GM10248 (cell line): ENCODE measurements at regions not wholly inside any gene's neighbourhood (a gene's known extent, or its start where the extent isn't known, plus 50 kb on each side); places are given as distances from the start of the nearest gene placed in this dataset.

Source experiments
- CTCF ChIA-PET: fragments of 300-600 bp; sonication (Branson Sonifier 250); formaldehyde crosslinking; extraction: SDS; loops from one replicate; lab custom pipeline; 2021; ENCODE audit warnings: antibody characterized with exemption; lab: Yijun Ruan, JAX
- POLR2A ChIA-PET: fragments of 350-650 bp; sonication (Branson Sonifier 250); formaldehyde crosslinking; extraction: SDS; loops from one replicate; lab custom pipeline; 2020; ENCODE audit warnings: antibody characterized with exemption; lab: Yijun Ruan, JAX
- DNase-seq: peaks from one replicate; pipeline ENCODE4 v3.0.0; 2012; ENCODE audit errors: extremely low spot score
- CTCF ChIP-seq: IDR thresholded peaks from 2 replicates; pipeline ENCODE4 v1.5.1; 2012; ENCODE audit warnings: mild to moderate bottlenecking, low read depth; ENCODE audit errors: extremely low read depth, missing control alignments, control extremely low read depth

GRCh38 chr4:138663883-138664282 lies 351.7 kb upstream of the NOCT start:
- ChIA-PET CTCF (interaction anchor here (1.0 to 2.5 kb wide), 4 partner anchors 9 to 17 kb away, joined by 3 to 15 read pairs (median 4); no protein-coding TSS in a partner anchor), POLR2A (no interaction called here)
- TF ChIP-seq CTCF: no peak
- DNase-seq: no peak

- POLR2A ChIA-PET: no interaction called here
- CTCF ChIA-PET: interaction anchor here (1.7 kb wide), 1 partner anchor 20 kb away, joined by 5 read pairs; no protein-coding TSS in a partner anchor
- DNase-seq: no peak
- no peak for TF ChIP-seq CTCF
Observed at GRCh38 chr4:138659812-138660316, 355.7 kb upstream of the NOCT start.

- TF ChIP-seq CTCF: no peak
- DNase-seq: no peak
- CTCF ChIA-PET: interaction anchor here (1.2 to 1.7 kb wide), 2 partner anchors 10 to 20 kb away, joined by 5 read pairs; no protein-coding TSS in a partner anchor
- POLR2A ChIA-PET: no interaction called here
Observed at GRCh38 chr4:138659037-138659811, 356.4 kb upstream of the NOCT start.

GRCh38 chr4:138658518-138658917 lies 357.1 kb upstream of the NOCT start:
- POLR2A ChIA-PET: no interaction called here
- CTCF ChIA-PET: interaction anchor here (0.9 to 1.7 kb wide), 5 partner anchors 10 to 22 kb away, joined by 3 to 5 read pairs (median 3); no protein-coding TSS in a partner anchor
- DNase-seq: no peak
- TF ChIP-seq CTCF: no peak

- CTCF ChIA-PET: interaction anchor here (1.4 kb wide), 1 partner anchor 15 kb away, joined by 3 read pairs; no protein-coding TSS in a partner anchor
- no peak for TF ChIP-seq CTCF
- POLR2A ChIA-PET: no interaction called here
Observed at GRCh38 chr4:138656990-138657389, 358.6 kb upstream of the NOCT start.

GRCh38 chr4:138655985-138656384 lies 359.6 kb upstream of the NOCT start:
- ChIA-PET POLR2A (no interaction called here), CTCF (interaction anchor here (0.8 to 1.0 kb wide), 2 partner anchors 10 to 18 kb away, joined by 3 read pairs; no protein-coding TSS in a partner anchor)
- DNase-seq: no peak
- no peak for TF ChIP-seq CTCF

More at GRCh38 chr4:138656990-138657389, 358.6 kb upstream of the NOCT start:
- DNase-seq: no peak
